Endothelial cell of umbilical vein (primary cell): ENCODE measurements at regions not wholly inside any gene's neighbourhood (a gene's known extent, or its start where the extent isn't known, plus 50 kb on each side); places are given as distances from the start of the nearest gene placed in this dataset.

Source experiments
- BruUV-seq: library from RNA; stranded (reverse); fragments of 400-500 nt; replicated peaks from 2 replicates; lab custom pipeline; 2021; lab: Mats Ljungman, UMichigan
- CTCF ChIA-PET: fragments of 300-600, 350-600 bp; sonication (Branson Sonifier 250); formaldehyde crosslinking; loops from one replicate; lab custom pipeline; 2021; ENCODE audit warnings: antibody characterized with exemption, inconsistent platforms; lab: Charles Lee
- POLR2A ChIA-PET: fragments of 300-600, 350-600 bp; sonication (Branson Sonifier 250); formaldehyde crosslinking; loops from one replicate; lab custom pipeline; 2021; ENCODE audit warnings: antibody characterized with exemption, inconsistent platforms; lab: Charles Lee
- DNase-seq: peaks from one replicate; pipeline ENCODE4 v3.0.0-alpha.2; 2011; ENCODE audit warnings: low read depth, low spot score
- FAIRE-seq: peaks from 2 replicates; lab custom pipeline; 2011; peaks lifted over from hg19 to GRCh38; lab: Jason Lieb, UNC
- H2AFZ ChIP-seq: 2 replicates; pipeline ENCODE4 v1.6.0; 2012; ENCODE audit warnings: low read depth, low read length, control low read depth, inconsistent platforms
- H3K27ac ChIP-seq: 2 replicates; pipeline ENCODE4 v1.5.1; 2011; ENCODE audit warnings: low read depth, mild to moderate bottlenecking, control low read depth, low read length, moderate library complexity; ENCODE audit not compliant: insufficient read depth
- H3K27me3 ChIP-seq, 2 experiments: 2 replicates each; pipeline versions ENCODE4 v1.6.0 to v1.6.1; 2011; ENCODE audit warnings: low read length in 2 of 2, mixed read lengths in 1 of 2; ENCODE audit not compliant: control insufficient read depth in 2 of 2, insufficient read depth in 2 of 2
- H3K36me3 ChIP-seq, 2 experiments: 2 replicates in 1 of 2; 3 replicates in 1 of 2; pipeline ENCODE4 v1.5.1; 2011; ENCODE audit warnings: low read length in 2 of 2, mild to moderate bottlenecking in 1 of 2, moderate library complexity in 1 of 2; ENCODE audit not compliant: control insufficient read depth in 2 of 2, insufficient read depth in 2 of 2; ENCODE audit errors: extremely low read depth in 1 of 2
- H3K4me1 ChIP-seq: 3 replicates; pipeline ENCODE4 v1.5.1; 2011; ENCODE audit warnings: mild to moderate bottlenecking, low read length; ENCODE audit not compliant: control insufficient read depth, insufficient read depth; ENCODE audit errors: extremely low read depth
- H3K4me2 ChIP-seq: 2 replicates; pipeline ENCODE4 v1.6.1; 2011; ENCODE audit warnings: low read length, control low read depth, mixed read lengths; ENCODE audit not compliant: insufficient read depth
- H3K4me3 ChIP-seq, 3 experiments: fragments of 200-600 bp in 1 of 3; sonication (generic), shearing (Covaris generic) in 1 of 3; replicated peaks in 1 of 3; 2 replicates each; pipeline ENCODE4 v1.5.1; 2011 to 2016; ENCODE audit warnings: control low read depth in 3 of 3, low read length in 3 of 3, mild to moderate bottlenecking in 2 of 3, inconsistent platforms in 1 of 3, low read depth in 1 of 3, moderate library complexity in 1 of 3; ENCODE audit not compliant: insufficient read depth in 1 of 3
- H3K79me2 ChIP-seq: 2 replicates; pipeline ENCODE4 v1.6.0; 2012; ENCODE audit warnings: low read length, inconsistent platforms; ENCODE audit not compliant: control insufficient read depth, insufficient read depth
- H3K9ac ChIP-seq: replicated peaks from 2 replicates; pipeline ENCODE3; 2011; ENCODE audit warnings: low read length, control low read depth; ENCODE audit not compliant: insufficient read depth; ENCODE audit errors: extremely low read depth
- H3K9me1 ChIP-seq: replicated peaks from 3 replicates; pipeline ENCODE4 v1.6.0; 2011; ENCODE audit warnings: mild to moderate bottlenecking, low read length; ENCODE audit not compliant: control insufficient read depth, insufficient read depth; ENCODE audit errors: extremely low read depth
- H3K9me3 ChIP-seq: replicated peaks from 2 replicates; pipeline ENCODE4 v1.5.1; 2012; ENCODE audit warnings: low read length, inconsistent platforms; ENCODE audit not compliant: control insufficient read depth, insufficient read depth
- H4K20me1 ChIP-seq: replicated peaks from 2 replicates; pipeline ENCODE3; 2011; ENCODE audit warnings: mild to moderate bottlenecking, low read length; ENCODE audit not compliant: control insufficient read depth, insufficient read depth; ENCODE audit errors: extremely low read depth
- EZH2 ChIP-seq: IDR thresholded peaks from 2 replicates; pipeline ENCODE4 v1.6.1; 2012; ENCODE audit warnings: borderline replicate concordance, low read depth, mild to moderate bottlenecking, moderate library complexity, low read length, inconsistent platforms; ENCODE audit not compliant: severe bottlenecking
- FOS ChIP-seq: IDR thresholded peaks from 2 replicates; pipeline ENCODE4 v1.6.1; 2011; ENCODE audit warnings: mild to moderate bottlenecking, low read length, moderate library complexity, borderline replicate concordance; ENCODE audit not compliant: insufficient read depth
- GATA2 ChIP-seq: IDR thresholded peaks from 2 replicates; pipeline ENCODE4 v1.7.0; 2011; ENCODE audit warnings: low read depth, mild to moderate bottlenecking, moderate library complexity, mixed read lengths, low read length; ENCODE audit not compliant: insufficient read length, insufficient read depth
- JUN ChIP-seq: IDR thresholded peaks from 2 replicates; pipeline ENCODE4 v1.6.1; 2011; ENCODE audit warnings: borderline replicate concordance, low read depth; ENCODE audit not compliant: insufficient read length, insufficient read depth
- MYC ChIP-seq: IDR thresholded peaks from one replicate; pipeline ENCODE4 v1.6.1; 2011; ENCODE audit warnings: mild to moderate bottlenecking, low read depth, low read length
- POLR2A ChIP-seq: IDR thresholded peaks from 2 replicates; pipeline ENCODE4 v1.6.1; 2012; ENCODE audit warnings: low read depth, mild to moderate bottlenecking, control low read depth, low read length
- POLR2AphosphoS5 ChIP-seq: IDR thresholded peaks from 2 replicates; pipeline ENCODE4 v1.6.1; 2012; ENCODE audit warnings: low read depth, mild to moderate bottlenecking, control low read depth, low read length, moderate library complexity; ENCODE audit not compliant: insufficient read depth
- dilution Hi-C: fragments of 300-500 bp; cut with MboI; formaldehyde crosslinking; loops from one replicate; pipeline ENCODE4 v1.15.0; 2019; ENCODE audit warnings: low sequenced_read_pairs; ENCODE audit not compliant: extremely low pct_ligation_motif_present
- intact Hi-C: fragments of 100-400 bp; cut with micrococcal nuclease; formaldehyde crosslinking; loops from one replicate; pipeline ENCODE4 v1.10.0; 2022
- TF ChIP-seq, protein P1 (sequence below), 2 donors: IDR thresholded peaks; 1 replicate in 1 of 2; 2 replicates in 1 of 2; pipeline ENCODE4 v1.5.1; 2011; ENCODE audit warnings: low read length in 2 of 2, mild to moderate bottlenecking in 2 of 2, moderate library complexity in 2 of 2, control low read depth in 1 of 2, inconsistent platforms in 1 of 2, low read depth in 1 of 2; ENCODE audit not compliant: insufficient read depth in 1 of 2; ENCODE audit errors: extremely low read depth in 1 of 2
- TF ChIP-seq, protein P2 (sequence below): IDR thresholded peaks from 2 replicates; pipeline ENCODE4 v1.6.1; 2011; ENCODE audit not compliant: insufficient read depth, insufficient read length

- Histone ChIP-seq H2AFZ (no peak overlapping the region), H3K9ac (no peak overlapping the region), H3K4me3 (no peak overlapping the region), H3K9me1 (no peaks in the 10 kb centered on the region), H3K4me1 (no peaks in the 10 kb centered on the region), H3K79me2 (no peaks in the 10 kb centered on the region), H3K27ac (no peak overlapping the region), H3K27me3 (no peaks in the 10 kb centered on the region), H3K36me3 (no peaks in the 10 kb centered on the region), H3K4me2 (no peak overlapping the region), H4K20me1 (no peaks in the 10 kb centered on the region), H3K9me3 (no peaks in the 10 kb centered on the region)
- no peak for DNase-seq
- POLR2A ChIA-PET = no interaction called here
- dilution Hi-C loops = no loop called here
- BruUV-seq = no TSS peak
- CTCF ChIA-PET = no interaction called here
- intact Hi-C loops = no loop called here
- TF ChIP-seq GATA2 (no peak), POLR2AphosphoS5 (no peak), MYC (no peak), POLR2A (no peak), JUN (no peak), FOS (no peak), EZH2 (no peak)
- TF ChIP-seq, protein P1, sequence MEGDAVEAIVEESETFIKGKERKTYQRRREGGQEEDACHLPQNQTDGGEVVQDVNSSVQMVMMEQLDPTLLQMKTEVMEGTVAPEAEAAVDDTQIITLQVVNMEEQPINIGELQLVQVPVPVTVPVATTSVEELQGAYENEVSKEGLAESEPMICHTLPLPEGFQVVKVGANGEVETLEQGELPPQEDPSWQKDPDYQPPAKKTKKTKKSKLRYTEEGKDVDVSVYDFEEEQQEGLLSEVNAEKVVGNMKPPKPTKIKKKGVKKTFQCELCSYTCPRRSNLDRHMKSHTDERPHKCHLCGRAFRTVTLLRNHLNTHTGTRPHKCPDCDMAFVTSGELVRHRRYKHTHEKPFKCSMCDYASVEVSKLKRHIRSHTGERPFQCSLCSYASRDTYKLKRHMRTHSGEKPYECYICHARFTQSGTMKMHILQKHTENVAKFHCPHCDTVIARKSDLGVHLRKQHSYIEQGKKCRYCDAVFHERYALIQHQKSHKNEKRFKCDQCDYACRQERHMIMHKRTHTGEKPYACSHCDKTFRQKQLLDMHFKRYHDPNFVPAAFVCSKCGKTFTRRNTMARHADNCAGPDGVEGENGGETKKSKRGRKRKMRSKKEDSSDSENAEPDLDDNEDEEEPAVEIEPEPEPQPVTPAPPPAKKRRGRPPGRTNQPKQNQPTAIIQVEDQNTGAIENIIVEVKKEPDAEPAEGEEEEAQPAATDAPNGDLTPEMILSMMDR (IDR thresholded peaks at IDR 0.05; ENCODE audit: extremely low read depth in 1 of 2, insufficient read depth in 1 of 2, low read depth in 1 of 2, low read length in 2 of 2) = no peak
- TF ChIP-seq, protein P2, sequence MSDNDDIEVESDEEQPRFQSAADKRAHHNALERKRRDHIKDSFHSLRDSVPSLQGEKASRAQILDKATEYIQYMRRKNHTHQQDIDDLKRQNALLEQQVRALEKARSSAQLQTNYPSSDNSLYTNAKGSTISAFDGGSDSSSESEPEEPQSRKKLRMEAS = no peak
- no peak for FAIRE-seq
Observed at GRCh38 chr13:44125943-44126469, 246.3 kb downstream of the LACC1 start.
